Brain microvascular endothelial cell (primary cell): ENCODE measurements at regions not wholly inside any gene's neighbourhood (a gene's known extent, or its start where the extent isn't known, plus 50 kb on each side); places are given as distances from the start of the nearest gene placed in this dataset.

Source experiments
- DNase-seq: peaks from one replicate; pipeline ENCODE4 v3.0.0-alpha.2; 2020
- H3K27ac ChIP-seq: fragments of 250-450 bp; sonication (Bioruptor Pico); 2 replicates; pipeline ENCODE4 v1.5.1; 2020; ENCODE audit warnings: mild to moderate bottlenecking, moderate library complexity
- H3K27me3 ChIP-seq: fragments of 250-450 bp; sonication (Bioruptor Pico); replicated peaks from 2 replicates; pipeline ENCODE4 v1.5.1; 2020; ENCODE audit warnings: mild to moderate bottlenecking
- H3K36me3 ChIP-seq: fragments of 250-450 bp; sonication (Bioruptor Pico); replicated peaks from 2 replicates; pipeline ENCODE4 v1.5.1; 2020; ENCODE audit warnings: mild to moderate bottlenecking
- H3K4me3 ChIP-seq: 2 replicates; pipeline ENCODE4 v1.5.1; 2011; ENCODE audit warnings: low read depth, mild to moderate bottlenecking, control low read depth, low read length, moderate library complexity
- in situ Hi-C: cut with HindIII; loops from 2 replicates; pipeline ENCODE4 v1.10.0; 2017; ENCODE audit warnings: low sequenced_read_pairs, low pct_ligation_motif_present
- TF ChIP-seq, protein P1 (sequence below): IDR thresholded peaks from 2 replicates; pipeline ENCODE4 v1.5.1; 2011; ENCODE audit warnings: low read depth, mild to moderate bottlenecking, moderate library complexity, low read length, control low read depth, inconsistent platforms; ENCODE audit errors: missing control alignments

DNA sequence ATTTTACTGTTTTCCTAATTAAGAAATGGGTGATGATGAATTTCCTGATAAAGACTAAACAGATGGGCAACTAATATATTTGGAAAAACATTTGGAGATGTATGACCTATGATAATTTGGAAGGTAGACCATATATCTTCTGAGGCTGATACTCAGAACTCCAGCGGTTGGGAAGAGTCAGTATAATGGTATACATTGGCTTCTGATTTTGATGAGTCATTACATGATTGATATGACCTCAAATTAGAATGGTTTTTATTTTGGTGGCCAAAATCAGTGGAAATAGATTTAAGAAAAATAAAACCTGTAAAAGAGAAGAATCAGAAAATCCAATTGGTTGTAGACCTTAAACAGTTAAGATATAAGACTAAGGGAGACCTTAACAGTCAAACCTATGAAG, 496.4 kb upstream of the ALCAM start:
- Histone ChIP-seq H3K4me3 (no peak overlapping the region), H3K27ac (no peak overlapping the region), H3K36me3 (no peaks in the 10 kb centered on the region), H3K27me3 (no peaks in the 10 kb centered on the region)
- no peak for DNase-seq
- TF ChIP-seq, protein P1, sequence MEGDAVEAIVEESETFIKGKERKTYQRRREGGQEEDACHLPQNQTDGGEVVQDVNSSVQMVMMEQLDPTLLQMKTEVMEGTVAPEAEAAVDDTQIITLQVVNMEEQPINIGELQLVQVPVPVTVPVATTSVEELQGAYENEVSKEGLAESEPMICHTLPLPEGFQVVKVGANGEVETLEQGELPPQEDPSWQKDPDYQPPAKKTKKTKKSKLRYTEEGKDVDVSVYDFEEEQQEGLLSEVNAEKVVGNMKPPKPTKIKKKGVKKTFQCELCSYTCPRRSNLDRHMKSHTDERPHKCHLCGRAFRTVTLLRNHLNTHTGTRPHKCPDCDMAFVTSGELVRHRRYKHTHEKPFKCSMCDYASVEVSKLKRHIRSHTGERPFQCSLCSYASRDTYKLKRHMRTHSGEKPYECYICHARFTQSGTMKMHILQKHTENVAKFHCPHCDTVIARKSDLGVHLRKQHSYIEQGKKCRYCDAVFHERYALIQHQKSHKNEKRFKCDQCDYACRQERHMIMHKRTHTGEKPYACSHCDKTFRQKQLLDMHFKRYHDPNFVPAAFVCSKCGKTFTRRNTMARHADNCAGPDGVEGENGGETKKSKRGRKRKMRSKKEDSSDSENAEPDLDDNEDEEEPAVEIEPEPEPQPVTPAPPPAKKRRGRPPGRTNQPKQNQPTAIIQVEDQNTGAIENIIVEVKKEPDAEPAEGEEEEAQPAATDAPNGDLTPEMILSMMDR = no peak
- in situ Hi-C loops = no loop called here

- in situ Hi-C loops = no loop called here
These were observed 493.4 kb upstream of the ALCAM start for GRCh38 chr3:104873331-104873730.

DNA sequence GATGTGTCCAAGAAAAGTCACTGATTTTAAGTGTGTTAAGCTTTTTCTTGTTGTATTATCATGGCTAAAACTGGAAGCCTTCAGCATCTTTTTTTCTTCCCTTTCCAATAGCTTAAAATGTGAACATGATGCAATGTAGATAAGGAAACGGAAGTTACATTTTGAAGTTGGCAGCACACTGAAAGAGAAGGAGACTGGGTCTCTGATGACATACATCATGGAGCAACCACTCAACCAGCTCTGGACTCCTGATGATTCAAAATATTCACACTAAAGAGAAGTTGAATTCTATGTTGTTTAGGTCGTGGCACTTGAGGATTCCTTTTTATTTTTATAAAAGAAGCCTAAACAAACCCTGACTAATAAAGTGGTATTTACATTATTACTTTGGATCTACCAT, 488.3 kb upstream of the ALCAM start:
- no peak overlapping the region for H3K4me3 ChIP-seq
- no peaks in the 10 kb centered on the region for H3K27me3 ChIP-seq
- peak; percentile 58 for DNase-seq
- H3K36me3 ChIP-seq = no peaks in the 10 kb centered on the region
- in situ Hi-C loops = no loop called here
- TF ChIP-seq, protein P1 = no peak
- H3K27ac ChIP-seq = no peak overlapping the region

More at GRCh38 chr3:104873331-104873730, 493.4 kb upstream of the ALCAM start:
- Histone ChIP-seq H3K36me3 (no peaks in the 10 kb centered on the region), H3K4me3 (no peak overlapping the region), H3K27ac (peak overlapping the region; percentile 16), H3K27me3 (no peaks in the 10 kb centered on the region)
- TF ChIP-seq, protein P1 = no peak
- peak; percentile 80 for DNase-seq

- H3K36me3 ChIP-seq = no peaks in the 10 kb centered on the region
- H3K27me3 ChIP-seq = no peaks in the 10 kb centered on the region
- TF ChIP-seq, protein P1 = no peak
- no peak overlapping the region for H3K27ac ChIP-seq
- DNase-seq = peak; percentile 23
- in situ Hi-C loops = no loop called here
- H3K4me3 ChIP-seq = no peak overlapping the region
These were observed 486.8 kb upstream of the ALCAM start for GRCh38 chr3:104879919-104880318.

- in situ Hi-C loops = no loop called here
- no peak for DNase-seq
- TF ChIP-seq, protein P1 = no peak
- Histone ChIP-seq H3K4me3 (no peak overlapping the region), H3K36me3 (no peaks in the 10 kb centered on the region), H3K27ac (no peak overlapping the region), H3K27me3 (no peaks in the 10 kb centered on the region)
These were observed 481.4 kb upstream of the ALCAM start for GRCh38 chr3:104885214-104885814.
